ENCODE measurements at regions not wholly inside any gene's neighbourhood (a gene's known extent, or its start where the extent isn't known, plus 50 kb on each side); places are given as distances from the start of the nearest gene placed in this dataset.

GRCh38 chr16:86827521-86827920 lies 249.2 kb downstream of the FOXL1 start:
- TF ChIP-seq EZH2 (optimal IDR thresholded peaks at IDR 0.05; ENCODE audit: low read depth, low read length) = no peak
- no peak for TF ChIP-seq CTCF (IDR thresholded peaks at IDR 0.05; ENCODE audit: low read length)
- TF ChIP-seq EZH2phosphoT487 (IDR thresholded peaks at IDR 0.05; ENCODE audit: low read length) = no peak
